CD14-positive monocyte (primary cell): ENCODE measurements at regions not wholly inside any gene's neighbourhood (a gene's known extent, or its start where the extent isn't known, plus 50 kb on each side); places are given as distances from the start of the nearest gene placed in this dataset.

Experiments
- DNase-seq, 3 donors: peaks; one replicate each; pipeline ENCODE4 v3.0.0-alpha.2; 2011 to 2022
- H2AFZ ChIP-seq: 2 replicates; pipeline ENCODE4 v1.6.0; 2012; ENCODE audit warnings: mild to moderate bottlenecking, low read depth, low read length, inconsistent platforms; ENCODE audit not compliant: insufficient read depth, poor library complexity, severe bottlenecking
- H3K27ac ChIP-seq, 2 donors: 1 replicate in 1 of 2; 2 replicates in 1 of 2; pipeline ENCODE4 v1.5.1; 2012 to 2013; ENCODE audit warnings: low read length in 2 of 2, control low read depth in 1 of 2, inconsistent platforms in 1 of 2, low read depth in 1 of 2, mild to moderate bottlenecking in 1 of 2
- H3K27me3 ChIP-seq, 2 donors: one replicate each; pipeline versions ENCODE4 v1.6.0 to v1.6.1; 2011 to 2013; ENCODE audit warnings: low read length in 2 of 2; ENCODE audit not compliant: control insufficient read depth in 2 of 2, insufficient read depth in 2 of 2
- H3K36me3 ChIP-seq, 2 donors: replicated peaks in 1 of 2; 1 replicate in 1 of 2; 2 replicates in 1 of 2; pipeline versions ENCODE4 v1.5.1 to v1.6.1; 2012 to 2013; ENCODE audit warnings: low read length in 2 of 2, control low read depth in 1 of 2, inconsistent platforms in 1 of 2, mild to moderate bottlenecking in 1 of 2; ENCODE audit not compliant: insufficient read depth in 2 of 2, control insufficient read depth in 1 of 2
- H3K4me1 ChIP-seq, 2 donors: 1 replicate in 1 of 2; 2 replicates in 1 of 2; pipeline versions ENCODE4 v1.5.1 to v1.6.1; 2012 to 2013; ENCODE audit warnings: low read length in 2 of 2, control low read depth in 1 of 2, inconsistent platforms in 1 of 2, mild to moderate bottlenecking in 1 of 2, moderate library complexity in 1 of 2; ENCODE audit not compliant: insufficient read depth in 2 of 2, control insufficient read depth in 1 of 2
- H3K4me2 ChIP-seq: replicated peaks from 2 replicates; pipeline ENCODE3; 2012; ENCODE audit warnings: low read length, moderate library complexity, mild to moderate bottlenecking; ENCODE audit not compliant: poor library complexity, severe bottlenecking; ENCODE audit errors: extremely low read depth
- H3K4me3 ChIP-seq, 3 experiments: fragments of 200-600 bp in 1 of 3; sonication (generic) in 1 of 3; replicated peaks in 1 of 3; 1 replicate in 2 of 3; 2 replicates in 1 of 3; pipeline ENCODE4 v1.5.1; 2011 to 2013; ENCODE audit warnings: low read length in 3 of 3, mild to moderate bottlenecking in 3 of 3, control low read depth in 2 of 3, low read depth in 2 of 3, inconsistent platforms in 1 of 3, moderate library complexity in 1 of 3
- H3K79me2 ChIP-seq: 2 replicates; pipeline ENCODE4 v1.6.0; 2012; ENCODE audit warnings: mild to moderate bottlenecking, control low read depth, inconsistent platforms, low read length, moderate library complexity; ENCODE audit not compliant: insufficient read depth
- H3K9ac ChIP-seq: 2 replicates; pipeline ENCODE4 v1.6.0; 2017; ENCODE audit warnings: low read length, mild to moderate bottlenecking; ENCODE audit not compliant: insufficient read depth, poor library complexity, severe bottlenecking
- H3K9me3 ChIP-seq, 2 donors: replicated peaks in 1 of 2; 1 replicate in 1 of 2; 2 replicates in 1 of 2; pipeline versions ENCODE4 v1.5.1 to v1.6.1; 2012 to 2013; ENCODE audit warnings: low read length in 2 of 2, control low read depth in 1 of 2; ENCODE audit not compliant: control insufficient read depth in 1 of 2, insufficient read depth in 1 of 2
- H4K20me1 ChIP-seq: 2 replicates; pipeline ENCODE4 v1.6.0; 2012; ENCODE audit warnings: mild to moderate bottlenecking, low read length, control low read depth, moderate library complexity; ENCODE audit not compliant: insufficient read depth
- H3K27ac Mint-ChIP-seq, 7 donors: one replicate each; pipeline ENCODE4 v1.8.0; 2020; ENCODE audit warnings: mild to moderate bottlenecking in 7 of 7, mixed read lengths in 7 of 7, moderate library complexity in 6 of 7, inconsistent platforms in 2 of 7
- H3K27me3 Mint-ChIP-seq, 3 donors: one replicate each; pipeline ENCODE4 v1.8.0; 2021 to 2022; ENCODE audit warnings: low read depth in 3 of 3, mild to moderate bottlenecking in 3 of 3, mixed read lengths in 3 of 3, moderate library complexity in 3 of 3, inconsistent platforms in 1 of 3
- H3K36me3 Mint-ChIP-seq, 2 donors: one replicate each; pipeline ENCODE4 v1.8.0; 2020; ENCODE audit warnings: mixed read lengths in 2 of 2, inconsistent platforms in 1 of 2, mild to moderate bottlenecking in 1 of 2
- H3K4me1 Mint-ChIP-seq: one replicate; pipeline ENCODE4 v1.8.0; 2020; ENCODE audit warnings: mild to moderate bottlenecking, mixed read lengths
- H3K4me3 Mint-ChIP-seq, 2 donors: one replicate each; pipeline ENCODE4 v1.8.0; 2020; ENCODE audit warnings: mild to moderate bottlenecking in 2 of 2, mixed read lengths in 2 of 2, moderate library complexity in 1 of 2
- H3K9me3 Mint-ChIP-seq, 7 donors: one replicate each; pipeline ENCODE4 v1.8.0; 2020 to 2022; ENCODE audit warnings: mixed read lengths in 7 of 7, mild to moderate bottlenecking in 6 of 7, moderate library complexity in 6 of 7, inconsistent platforms in 2 of 7
- WGBS: methylation state at CpG from one replicate; pipeline ENCODE4 v1.1.5; 2013; ENCODE audit warnings: missing lambda C conversion rate; ENCODE audit not compliant: insufficient coverage; 5-methylcytosine and 5-hydroxymethylcytosine counted together
- intact Hi-C, 2 donors: fragments of 100-400 bp; cut with micrococcal nuclease; formaldehyde crosslinking; loops; one replicate each; pipeline versions ENCODE4 v1.15.0 to v1.15.1; 2023
- TF ChIP-seq, protein P1 (sequence below): fragments of 200-600 bp; IDR thresholded peaks from one replicate; pipeline ENCODE4 v1.8.0; 2022; ENCODE audit warnings: antibody characterized with exemption, mild to moderate bottlenecking

DNA sequence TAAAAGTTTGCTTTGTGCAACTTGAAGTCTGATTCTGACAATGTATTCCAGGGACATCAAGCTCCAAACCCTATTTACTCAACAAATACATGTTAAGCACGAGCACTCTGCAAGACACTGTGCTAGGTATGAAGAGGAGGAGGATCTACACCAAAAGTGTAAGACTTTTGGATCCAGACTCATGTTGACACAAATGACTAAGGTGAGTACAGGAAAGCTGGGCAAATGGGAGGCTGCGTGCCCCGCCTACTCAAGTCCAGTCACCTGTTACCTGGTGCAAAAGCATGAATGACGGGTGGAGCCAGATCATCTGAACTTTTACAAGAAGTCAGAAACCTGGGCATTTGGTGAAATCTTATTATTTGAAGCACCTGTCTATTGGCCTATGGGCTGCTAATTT is 120.7 kb downstream of the ABCC12 start:
- Histone ChIP-seq H3K27me3 (no peaks in the 10 kb centered on the region), H3K27ac (no peak overlapping the region), H3K4me1 (no peaks in the 10 kb centered on the region), H3K4me3 (no peak overlapping the region), H3K9me3 (no peaks in the 10 kb centered on the region), H4K20me1 (no peaks in the 10 kb centered on the region), H3K9ac (no peak overlapping the region), H2AFZ (no peak overlapping the region), H3K36me3 (no peaks in the 10 kb centered on the region), H3K79me2 (no peaks in the 10 kb centered on the region), H3K4me2 (no peak overlapping the region)
- intact Hi-C loops, result no loop called here
- no peak overlapping the region for H3K4me3 Mint-ChIP-seq
- H3K27me3 Mint-ChIP-seq, result peaks cover 0 to 8% (median 1%) of the 10 kb centered on the region in 3 donors
- H3K9me3 Mint-ChIP-seq, result peaks cover 0 to 4% (median 2%) of the 10 kb centered on the region in 7 donors
- no peak overlapping the region for H3K27ac Mint-ChIP-seq
- TF ChIP-seq, protein P1, sequence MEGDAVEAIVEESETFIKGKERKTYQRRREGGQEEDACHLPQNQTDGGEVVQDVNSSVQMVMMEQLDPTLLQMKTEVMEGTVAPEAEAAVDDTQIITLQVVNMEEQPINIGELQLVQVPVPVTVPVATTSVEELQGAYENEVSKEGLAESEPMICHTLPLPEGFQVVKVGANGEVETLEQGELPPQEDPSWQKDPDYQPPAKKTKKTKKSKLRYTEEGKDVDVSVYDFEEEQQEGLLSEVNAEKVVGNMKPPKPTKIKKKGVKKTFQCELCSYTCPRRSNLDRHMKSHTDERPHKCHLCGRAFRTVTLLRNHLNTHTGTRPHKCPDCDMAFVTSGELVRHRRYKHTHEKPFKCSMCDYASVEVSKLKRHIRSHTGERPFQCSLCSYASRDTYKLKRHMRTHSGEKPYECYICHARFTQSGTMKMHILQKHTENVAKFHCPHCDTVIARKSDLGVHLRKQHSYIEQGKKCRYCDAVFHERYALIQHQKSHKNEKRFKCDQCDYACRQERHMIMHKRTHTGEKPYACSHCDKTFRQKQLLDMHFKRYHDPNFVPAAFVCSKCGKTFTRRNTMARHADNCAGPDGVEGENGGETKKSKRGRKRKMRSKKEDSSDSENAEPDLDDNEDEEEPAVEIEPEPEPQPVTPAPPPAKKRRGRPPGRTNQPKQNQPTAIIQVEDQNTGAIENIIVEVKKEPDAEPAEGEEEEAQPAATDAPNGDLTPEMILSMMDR, result no peak
- DNase-seq, result no peak
- 85% methylated on average over 3 of the region's 4 CpGs for WGBS
- no peaks in the 10 kb centered on the region for H3K4me1 Mint-ChIP-seq
- H3K36me3 Mint-ChIP-seq, result no peaks in the 10 kb centered on the region

DNA sequence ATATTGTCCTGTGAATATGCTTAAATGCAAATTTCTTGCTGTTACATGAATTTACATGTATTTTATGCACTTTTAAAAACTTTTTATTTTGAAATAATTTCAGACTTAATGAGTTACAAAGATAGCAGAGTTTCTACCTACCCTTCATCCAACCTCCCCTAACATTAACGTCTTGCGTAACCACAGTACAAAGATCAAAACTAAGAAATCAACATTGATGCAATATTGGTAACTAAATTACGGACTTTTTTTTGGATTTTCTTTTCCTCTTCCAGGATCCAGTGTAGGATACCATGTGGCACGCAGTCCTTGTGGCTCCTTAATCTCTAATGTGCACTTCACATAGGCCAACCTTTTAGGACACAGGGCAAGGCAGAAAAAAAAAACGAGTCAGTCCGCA is 124.9 kb downstream of the ABCC12 start:
- Histone ChIP-seq H3K9me3 (no peaks in the 10 kb centered on the region), H3K27ac (no peak overlapping the region), H2AFZ (no peak overlapping the region), H3K36me3 (no peaks in the 10 kb centered on the region), H3K4me2 (no peak overlapping the region), H4K20me1 (no peaks in the 10 kb centered on the region), H3K27me3 (no peaks in the 10 kb centered on the region), H3K4me3 (no peak overlapping the region), H3K9ac (no peak overlapping the region), H3K79me2 (no peaks in the 10 kb centered on the region), H3K4me1 (no peaks in the 10 kb centered on the region)
- Mint-ChIP-seq H3K4me1 (no peaks in the 10 kb centered on the region), H3K27me3 (peaks cover 0 to 6% (median 0%) of the 10 kb centered on the region in 3 donors), H3K4me3 (no peak overlapping the region), H3K27ac (no peak overlapping the region), H3K9me3 (peaks cover 0 to 4% (median 2%) of the 10 kb centered on the region in 7 donors), H3K36me3 (no peaks in the 10 kb centered on the region)
- WGBS, result 60% methylated on average over 1 of the region's 6 CpGs
- intact Hi-C loops, result no loop called here
- no peak for DNase-seq
- TF ChIP-seq, protein P1, result no peak
